Activated CD4-positive, alpha-beta T cell treated with anti-CD3 and anti-CD28 coated beads for 48 hours (primary cell): ENCODE measurements at regions not wholly inside any gene's neighbourhood (a gene's known extent, or its start where the extent isn't known, plus 50 kb on each side); places are given as distances from the start of the nearest gene placed in this dataset.

Experiments
- DNase-seq: peaks from one replicate; pipeline ENCODE4 v3.0.0-alpha.2; 2020

- DNase-seq, result no peak
Observed at GRCh38 chr3:167892205-167892604, 156.7 kb downstream of the SERPINI1 start.

GRCh38 chr3:167887096-167887495 lies 151.6 kb downstream of the SERPINI1 start:
- no peak for DNase-seq

GRCh38 chr3:167886690-167887089 lies 151.2 kb downstream of the SERPINI1 start:
- no peak for DNase-seq

- no peak for DNase-seq
Observed at GRCh38 chr3:167885277-167885676, 149.8 kb downstream of the SERPINI1 start.

- DNase-seq, result no peak
Observed at GRCh38 chr3:167884481-167884880, 149.0 kb downstream of the SERPINI1 start.

GRCh38 chr3:167883452-167883851 lies 147.9 kb downstream of the SERPINI1 start:
- DNase-seq, result no peak

GRCh38 chr3:167882057-167882667 lies 146.6 kb downstream of the SERPINI1 start:
- DNase-seq, result no peak

- DNase-seq, result no peak
Observed at GRCh38 chr3:167880183-167880582, 144.7 kb downstream of the SERPINI1 start.

- DNase-seq, result no peak
Observed at GRCh38 chr3:167876620-167877281, 141.2 kb downstream of the SERPINI1 start.
